ENCODE measurements at regions not wholly inside any gene's neighbourhood (a gene's known extent, or its start where the extent isn't known, plus 50 kb on each side); places are given as distances from the start of the nearest gene placed in this dataset.
"Not testable (repeated sequence)": the region's sequence is repeated elsewhere in the genome, so short reads cannot be mapped to it uniquely, and the experiment has no call there.

- no peak for DNase-seq
Measured at GRCh38 chr14:85169381-85169780, 360.6 kb upstream of the FLRT2 start.

GRCh38 chr14:85172290-85172689, 357.7 kb upstream of the FLRT2 start:
- no peak for DNase-seq

DNA sequence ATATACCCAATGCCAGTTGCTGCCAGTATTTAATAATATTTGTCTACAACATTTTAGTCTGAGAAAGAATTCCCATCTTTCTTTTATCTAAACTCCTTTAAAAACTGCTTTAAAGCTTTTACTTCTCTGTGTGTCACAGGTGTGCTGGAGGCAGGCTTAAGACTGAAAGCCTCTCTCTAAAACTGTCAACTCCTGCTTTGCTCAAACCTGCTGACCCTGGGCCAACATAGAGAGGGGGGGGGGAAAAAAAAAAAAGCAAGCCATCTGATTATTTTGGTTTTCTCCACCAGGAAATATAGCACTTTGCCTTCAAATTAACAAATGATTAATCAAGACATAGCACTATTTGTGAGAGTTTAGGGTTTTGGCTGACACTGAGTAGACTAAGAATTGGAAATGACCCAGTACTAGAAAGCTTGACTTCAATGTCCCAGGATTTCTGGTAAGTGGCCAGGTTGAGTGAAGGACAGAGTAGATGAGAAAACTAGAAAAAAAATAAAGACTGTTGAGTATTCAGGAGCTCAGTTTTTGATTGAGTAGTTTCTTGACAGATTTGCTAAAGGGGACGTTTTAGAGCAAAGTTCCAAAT, 357.0 kb upstream of the FLRT2 start:
- DNase-seq, result no peak

DNA sequence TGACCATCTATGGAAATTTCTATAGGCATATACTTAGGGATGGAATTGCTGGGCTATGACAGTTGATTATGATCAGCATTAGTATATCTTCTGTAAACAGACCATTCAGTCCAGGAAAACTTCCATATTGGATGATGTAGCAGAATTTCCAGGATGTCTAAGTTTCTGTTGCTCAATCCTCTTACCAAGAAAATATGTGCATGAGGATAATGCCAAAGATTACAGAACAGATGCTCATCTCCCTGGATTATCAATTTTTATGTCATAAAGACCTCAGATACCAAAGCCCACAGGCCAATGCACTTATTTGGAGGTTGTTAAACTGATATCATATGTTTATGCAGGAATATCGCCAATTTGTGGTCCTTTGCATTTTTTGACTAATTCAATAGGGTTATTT, 354.4 kb upstream of the FLRT2 start:
- DNase-seq, result no peak

GRCh38 chr14:85178864-85179263, 351.1 kb upstream of the FLRT2 start:
- DNase-seq, result no peak

DNA sequence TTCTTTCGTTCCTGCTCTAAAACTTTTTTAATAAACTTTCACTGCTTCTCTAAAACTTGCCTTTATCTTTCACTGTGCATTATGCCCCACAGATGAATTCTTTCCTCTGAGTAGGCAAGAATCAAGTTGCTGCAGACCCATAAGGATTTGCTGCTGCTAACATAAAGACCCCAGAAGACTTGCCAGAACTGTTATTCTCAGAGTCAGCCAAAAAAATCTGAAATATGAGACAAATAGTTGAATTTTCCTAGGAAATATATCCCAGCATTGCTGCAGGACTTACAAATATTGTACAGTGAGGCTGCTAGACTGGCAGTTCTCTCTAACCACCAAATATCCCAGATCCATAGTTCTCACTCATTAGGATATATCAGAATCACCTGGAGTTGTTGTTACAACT, 349.1 kb upstream of the FLRT2 start:
- no peak for DNase-seq

DNA sequence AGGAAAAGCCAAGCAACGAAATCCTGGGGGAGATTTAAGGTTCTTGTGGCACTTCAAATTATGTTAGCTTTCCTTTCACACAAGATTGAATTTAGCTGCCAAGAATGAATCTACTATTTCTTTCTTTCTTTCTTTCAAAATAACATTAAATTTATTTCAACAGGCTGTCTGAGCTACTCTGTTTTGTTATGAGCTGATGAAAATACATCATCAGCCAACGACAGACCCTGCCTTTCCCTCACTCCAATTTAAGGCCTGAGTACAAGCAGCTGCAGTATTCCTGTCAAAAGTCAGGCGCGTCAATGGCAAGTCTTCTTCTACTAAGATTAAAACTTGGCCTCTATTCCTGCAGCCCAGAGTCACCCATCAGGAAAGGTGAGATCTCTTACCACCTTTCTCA, 347.7 kb upstream of the FLRT2 start:
- DNase-seq, result no peak

- no peak for DNase-seq
Measured at GRCh38 chr14:85186082-85186481, 343.9 kb upstream of the FLRT2 start.

DNA sequence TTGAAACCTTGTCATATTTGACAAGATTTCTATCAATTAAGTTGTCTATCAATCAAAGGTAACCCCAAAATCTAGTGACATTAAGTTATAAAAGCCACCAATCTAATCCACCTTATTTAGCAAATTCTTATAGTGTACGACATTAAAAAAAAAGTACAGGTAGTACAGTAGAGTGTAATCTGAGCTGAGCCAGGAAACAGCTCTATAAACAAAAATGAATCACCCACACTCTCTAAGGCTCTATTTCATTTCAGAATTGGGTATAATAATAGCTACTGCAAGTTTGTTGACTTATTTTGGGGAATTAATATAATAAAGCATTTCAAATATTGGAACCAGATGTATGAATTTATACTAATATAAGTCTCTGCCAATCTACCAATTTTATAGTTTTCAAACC, 342.4 kb upstream of the FLRT2 start:
- no peak for DNase-seq

- DNase-seq, result no peak
Measured at GRCh38 chr14:85188836-85189235, 341.1 kb upstream of the FLRT2 start.

- DNase-seq, result not testable (repeated sequence)
Measured at GRCh38 chr14:85189253-85189652, 340.7 kb upstream of the FLRT2 start.

DNA sequence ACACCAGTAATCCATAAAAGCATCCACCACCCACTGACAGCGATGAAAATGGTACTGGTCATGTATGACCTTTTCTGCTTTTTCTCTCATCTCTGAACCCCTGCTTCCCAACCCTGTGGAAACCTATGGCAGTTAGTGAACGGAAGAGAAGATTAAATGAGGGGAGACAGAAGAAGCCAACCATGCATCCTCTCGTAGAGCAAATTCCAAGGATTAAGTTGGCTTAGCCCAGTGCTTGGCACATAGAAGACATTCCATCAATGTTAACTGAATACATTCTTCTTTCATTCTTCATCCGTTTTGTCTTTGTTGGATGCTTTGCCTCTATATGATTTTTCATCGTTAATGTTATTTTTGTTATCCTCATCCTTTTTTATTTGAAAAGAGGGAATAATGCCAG, 339.7 kb upstream of the FLRT2 start:
- DNase-seq, result no peak

GRCh38 chr14:85191986-85192385, 338.0 kb upstream of the FLRT2 start:
- no peak for DNase-seq

GRCh38 chr14:85195872-85196477, 334.0 kb upstream of the FLRT2 start:
- no peak for DNase-seq

DNA sequence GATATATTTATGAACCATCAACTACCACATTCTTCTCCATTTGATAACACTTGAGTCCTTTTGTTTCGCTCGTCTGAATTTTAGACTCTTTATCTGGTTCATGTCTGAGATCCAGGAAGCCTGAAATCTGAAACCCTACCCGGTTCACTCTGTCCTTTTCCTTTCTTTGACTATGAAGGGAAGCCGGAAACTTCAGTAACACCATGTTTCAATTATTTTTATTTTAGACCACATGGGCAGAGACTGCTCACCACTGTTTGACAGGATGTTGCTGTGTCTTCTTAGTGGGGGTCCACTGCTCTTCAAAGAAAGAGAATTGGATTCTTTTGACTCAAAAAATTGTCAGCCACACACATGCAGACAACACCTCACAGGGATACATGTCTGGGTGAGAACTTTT, 331.9 kb upstream of the FLRT2 start:
- no peak for DNase-seq

- no peak for DNase-seq
Measured at GRCh38 chr14:85205875-85206274, 324.1 kb upstream of the FLRT2 start.

GRCh38 chr14:85214471-85214870, 315.5 kb upstream of the FLRT2 start:
- DNase-seq, result no peak

- no peak for DNase-seq
Measured at GRCh38 chr14:85217412-85217811, 312.5 kb upstream of the FLRT2 start.

DNA sequence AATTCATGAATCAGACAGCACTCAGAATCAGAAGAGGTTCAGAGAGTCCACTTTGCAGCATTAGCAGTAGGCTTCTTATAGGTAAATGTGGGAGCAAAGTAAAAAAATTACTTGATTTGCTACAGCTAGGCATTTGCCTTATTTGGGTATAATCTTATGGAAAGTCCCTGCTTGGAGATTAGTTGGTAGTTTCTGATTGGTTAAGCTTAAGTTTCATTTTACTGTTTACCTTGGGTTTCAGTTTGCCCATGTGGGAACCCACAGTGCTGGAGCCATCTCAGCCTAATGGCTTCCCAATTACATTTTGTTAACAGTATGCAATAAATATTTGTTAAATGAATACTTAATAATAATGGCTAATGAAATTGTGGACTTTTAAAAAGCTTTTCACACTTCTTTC, 311.0 kb upstream of the FLRT2 start:
- no peak for DNase-seq

- DNase-seq, result no peak
Measured at GRCh38 chr14:85221832-85222231, 308.1 kb upstream of the FLRT2 start.

- no peak for DNase-seq
Measured at GRCh38 chr14:85222341-85222740, 307.6 kb upstream of the FLRT2 start.

- DNase-seq, result no peak
Measured at GRCh38 chr14:85223667-85224066, 306.3 kb upstream of the FLRT2 start.

GRCh38 chr14:85224241-85224640, 305.7 kb upstream of the FLRT2 start:
- no peak for DNase-seq

- no peak for DNase-seq
Measured at GRCh38 chr14:85233756-85234155, 296.2 kb upstream of the FLRT2 start.

Measured in activated CD4-positive, alpha-beta T cell treated with anti-CD3 and anti-CD28 coated beads, Interleukin-2, amount 50 U/mL, for 4 hours (primary cell).